ENCODE measurements at regions not wholly inside any gene's neighbourhood (a gene's known extent, or its start where the extent isn't known, plus 50 kb on each side); places are given as distances from the start of the nearest gene placed in this dataset.

GRCh38 chr20:47998736-47999135 lies 213.5 kb upstream of the SULF2 start:
- Histone ChIP-seq H3K4me3 (no peak overlapping the region), H3K9me3 (replicated peaks) (peaks cover 23% of the 10 kb centered on the region), H3K27ac (replicated peaks) (no peak overlapping the region), H3K27me3 (ENCODE audit: low read depth) (peaks cover 9% of the 10 kb centered on the region), H3K4me1 (no peaks in the 10 kb centered on the region), H3K36me3 (no peaks in the 10 kb centered on the region)
- intact Hi-C loops (cut with micrococcal nuclease): no loop called here
- TF ChIP-seq CTCF (IDR thresholded peaks at IDR 0.05; ENCODE audit: borderline replicate concordance): no peak
- no peak for DNase-seq

- Histone ChIP-seq H3K27ac (replicated peaks) (no peak overlapping the region), H3K4me3 (no peak overlapping the region), H3K27me3 (ENCODE audit: low read depth) (peaks cover 11% of the 10 kb centered on the region), H3K9me3 (replicated peaks) (peaks cover 11% of the 10 kb centered on the region), H3K4me1 (no peaks in the 10 kb centered on the region), H3K36me3 (no peaks in the 10 kb centered on the region)
- intact Hi-C loops (cut with micrococcal nuclease): no loop called here
- DNase-seq: no peak
- TF ChIP-seq CTCF (IDR thresholded peaks at IDR 0.05; ENCODE audit: borderline replicate concordance): no peak
Observed at GRCh38 chr20:47995661-47996060, 210.4 kb upstream of the SULF2 start.

GRCh38 chr20:47993817-47994216 lies 208.5 kb upstream of the SULF2 start:
- H3K9me3 ChIP-seq (replicated peaks): peaks cover 11% of the 10 kb centered on the region
- H3K36me3 ChIP-seq: no peaks in the 10 kb centered on the region
- no peak for TF ChIP-seq CTCF (IDR thresholded peaks at IDR 0.05; ENCODE audit: borderline replicate concordance)
- peaks cover 11% of the 10 kb centered on the region for H3K27me3 ChIP-seq (ENCODE audit: low read depth)
- DNase-seq: no peak
- no peak overlapping the region for H3K27ac ChIP-seq (replicated peaks)
- H3K4me3 ChIP-seq: no peak overlapping the region
- intact Hi-C loops (cut with micrococcal nuclease): no loop called here
- H3K4me1 ChIP-seq: no peaks in the 10 kb centered on the region

GRCh38 chr20:47993035-47993755 lies 207.9 kb upstream of the SULF2 start:
- H3K27ac ChIP-seq (replicated peaks): no peak overlapping the region
- H3K4me1 ChIP-seq: no peaks in the 10 kb centered on the region
- intact Hi-C loops (cut with micrococcal nuclease): no loop called here

GRCh38 chr20:47991875-47992488 lies 206.7 kb upstream of the SULF2 start:
- no peak for DNase-seq
- intact Hi-C loops (cut with micrococcal nuclease): no loop called here

More at GRCh38 chr20:47993035-47993755, 207.9 kb upstream of the SULF2 start:
- no peak for DNase-seq
- no peak for TF ChIP-seq CTCF (IDR thresholded peaks at IDR 0.05; ENCODE audit: borderline replicate concordance)
- Histone ChIP-seq H3K9me3 (replicated peaks) (peaks cover 11% of the 10 kb centered on the region), H3K4me3 (no peak overlapping the region), H3K36me3 (no peaks in the 10 kb centered on the region), H3K27me3 (ENCODE audit: low read depth) (peaks cover 11% of the 10 kb centered on the region)

More at GRCh38 chr20:47991875-47992488, 206.7 kb upstream of the SULF2 start:
- no peaks in the 10 kb centered on the region for H3K4me1 ChIP-seq
- H3K9me3 ChIP-seq (replicated peaks): peaks cover 11% of the 10 kb centered on the region
- H3K36me3 ChIP-seq: no peaks in the 10 kb centered on the region
- peaks cover 11% of the 10 kb centered on the region for H3K27me3 ChIP-seq (ENCODE audit: low read depth)
- no peak overlapping the region for H3K4me3 ChIP-seq
- no peak overlapping the region for H3K27ac ChIP-seq (replicated peaks)
- TF ChIP-seq CTCF (IDR thresholded peaks at IDR 0.05; ENCODE audit: borderline replicate concordance): no peak
